NCI-H146 (cell line): ENCODE measurements at regions not wholly inside any gene's neighbourhood (a gene's known extent, or its start where the extent isn't known, plus 50 kb on each side); places are given as distances from the start of the nearest gene placed in this dataset.
"Not testable (repeated sequence)": the region's sequence is repeated elsewhere in the genome, so short reads cannot be mapped to it uniquely, and the experiment has no call there.

Experiments used
- DNase-seq: peaks from one replicate; lab custom pipeline; 2025; lab: John Stamatoyannopoulos, UW

- DNase-seq, result not testable (repeated sequence)
Measured at GRCh38 chr9:103237571-103238109, 242.5 kb downstream of the CYLC2 start.

- peak; percentile 83 for DNase-seq
Measured at GRCh38 chr9:103242025-103242424, 246.9 kb downstream of the CYLC2 start.

- no peak for DNase-seq
Measured at GRCh38 chr9:103242486-103242885, 247.4 kb downstream of the CYLC2 start.

GRCh38 chr9:103243553-103243952 is 248.4 kb downstream of the CYLC2 start:
- no peak for DNase-seq

- DNase-seq, result peak; percentile 39
Measured at GRCh38 chr9:103245369-103245768, 250.2 kb downstream of the CYLC2 start.

GRCh38 chr9:103261951-103262350 is 266.8 kb downstream of the CYLC2 start:
- DNase-seq, result peak; percentile 83

GRCh38 chr9:103266064-103266463 is 270.9 kb downstream of the CYLC2 start:
- DNase-seq, result no peak

GRCh38 chr9:103277240-103277639 is 282.1 kb downstream of the CYLC2 start:
- no peak for DNase-seq

- DNase-seq, result no peak
Measured at GRCh38 chr9:103281126-103281525, 286.0 kb downstream of the CYLC2 start.

GRCh38 chr9:103287361-103287760 is 292.2 kb downstream of the CYLC2 start:
- no peak for DNase-seq

- no peak for DNase-seq
Measured at GRCh38 chr9:103296189-103296588, 301.1 kb downstream of the CYLC2 start.

- DNase-seq, result no peak
Measured at GRCh38 chr9:103301051-103301450, 305.9 kb downstream of the CYLC2 start.

- DNase-seq, result no peak
Measured at GRCh38 chr9:103304797-103305196, 309.7 kb downstream of the CYLC2 start.

- no peak for DNase-seq
Measured at GRCh38 chr9:103319979-103320378, 324.8 kb downstream of the CYLC2 start.

- no peak for DNase-seq
Measured at GRCh38 chr9:103323699-103324098, 328.6 kb downstream of the CYLC2 start.

- no peak for DNase-seq
Measured at GRCh38 chr9:103335461-103335860, 340.3 kb downstream of the CYLC2 start.

GRCh38 chr9:103355000-103355399 is 359.9 kb downstream of the CYLC2 start:
- DNase-seq, result no peak

- not testable (repeated sequence) for DNase-seq
Measured at GRCh38 chr9:103357980-103358379, 362.8 kb downstream of the CYLC2 start.

GRCh38 chr9:103361906-103362305 is 366.8 kb downstream of the CYLC2 start:
- DNase-seq, result no peak

GRCh38 chr9:103362986-103363385 is 367.9 kb downstream of the CYLC2 start:
- no peak for DNase-seq

GRCh38 chr9:103364753-103365152 is 369.6 kb downstream of the CYLC2 start:
- DNase-seq, result no peak

- no peak for DNase-seq
Measured at GRCh38 chr9:103371152-103371551, 376.0 kb downstream of the CYLC2 start.

GRCh38 chr9:103372828-103373227 is 377.7 kb downstream of the CYLC2 start:
- no peak for DNase-seq

- DNase-seq, result no peak
Measured at GRCh38 chr9:103377667-103378066, 382.5 kb downstream of the CYLC2 start.
